ENCODE measurements at regions not wholly inside any gene's neighbourhood (a gene's known extent, or its start where the extent isn't known, plus 50 kb on each side); places are given as distances from the start of the nearest gene placed in this dataset.

DNA sequence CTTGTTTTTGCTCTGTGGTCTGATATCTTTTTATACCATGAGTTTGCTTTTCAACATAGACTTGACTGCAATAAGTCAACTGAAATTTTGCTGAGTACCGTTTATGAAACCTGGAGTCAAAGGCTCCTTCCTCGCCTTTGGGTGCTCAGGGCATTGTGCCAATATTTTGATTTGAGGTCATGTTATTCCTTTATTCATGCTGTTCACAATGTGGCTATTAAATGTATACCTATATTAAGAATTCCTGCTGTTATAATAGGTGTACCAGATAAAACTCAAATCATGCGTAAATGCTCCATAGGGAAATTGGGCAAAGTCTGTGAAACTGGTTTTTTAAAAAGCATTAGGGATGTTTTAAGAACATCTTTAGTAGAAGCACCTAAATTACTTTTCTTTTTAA, 334.0 kb upstream of the NUDT12 start:
- DNase-seq (ENCODE audit: low spot score): no peak
- TF ChIP-seq, protein P1, sequence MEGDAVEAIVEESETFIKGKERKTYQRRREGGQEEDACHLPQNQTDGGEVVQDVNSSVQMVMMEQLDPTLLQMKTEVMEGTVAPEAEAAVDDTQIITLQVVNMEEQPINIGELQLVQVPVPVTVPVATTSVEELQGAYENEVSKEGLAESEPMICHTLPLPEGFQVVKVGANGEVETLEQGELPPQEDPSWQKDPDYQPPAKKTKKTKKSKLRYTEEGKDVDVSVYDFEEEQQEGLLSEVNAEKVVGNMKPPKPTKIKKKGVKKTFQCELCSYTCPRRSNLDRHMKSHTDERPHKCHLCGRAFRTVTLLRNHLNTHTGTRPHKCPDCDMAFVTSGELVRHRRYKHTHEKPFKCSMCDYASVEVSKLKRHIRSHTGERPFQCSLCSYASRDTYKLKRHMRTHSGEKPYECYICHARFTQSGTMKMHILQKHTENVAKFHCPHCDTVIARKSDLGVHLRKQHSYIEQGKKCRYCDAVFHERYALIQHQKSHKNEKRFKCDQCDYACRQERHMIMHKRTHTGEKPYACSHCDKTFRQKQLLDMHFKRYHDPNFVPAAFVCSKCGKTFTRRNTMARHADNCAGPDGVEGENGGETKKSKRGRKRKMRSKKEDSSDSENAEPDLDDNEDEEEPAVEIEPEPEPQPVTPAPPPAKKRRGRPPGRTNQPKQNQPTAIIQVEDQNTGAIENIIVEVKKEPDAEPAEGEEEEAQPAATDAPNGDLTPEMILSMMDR (IDR thresholded peaks at IDR 0.05; ENCODE audit: extremely low read depth, missing control alignments): no peak

GRCh38 chr5:103895738-103896137, 333.1 kb upstream of the NUDT12 start:
- TF ChIP-seq, protein P1 (IDR thresholded peaks at IDR 0.05; ENCODE audit: extremely low read depth, missing control alignments): no peak
- DNase-seq (ENCODE audit: low spot score): no peak

GRCh38 chr5:103894882-103895281, 332.3 kb upstream of the NUDT12 start:
- no peak for DNase-seq (ENCODE audit: low spot score)
- TF ChIP-seq, protein P1 (IDR thresholded peaks at IDR 0.05; ENCODE audit: extremely low read depth, missing control alignments): no peak

DNA sequence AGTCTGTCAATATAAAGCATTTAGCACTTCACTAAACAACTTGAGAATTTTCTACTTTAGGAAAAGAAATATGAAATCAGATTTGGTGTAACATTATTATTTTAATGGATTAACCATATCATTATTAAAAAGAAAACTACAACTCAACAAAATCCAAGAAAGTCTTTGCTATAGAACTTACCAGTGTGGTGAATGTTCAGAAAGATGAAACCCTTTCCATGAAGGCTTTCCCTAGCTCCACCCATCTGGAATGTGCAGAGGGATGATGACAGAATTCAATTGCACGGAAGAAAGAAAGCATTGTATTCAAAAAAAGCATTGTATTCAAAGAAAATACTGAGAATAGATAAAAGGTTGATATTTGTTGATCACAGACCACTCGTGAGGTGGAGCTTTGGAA, 328.6 kb upstream of the NUDT12 start:
- TF ChIP-seq, protein P1 (IDR thresholded peaks at IDR 0.05; ENCODE audit: extremely low read depth, missing control alignments): no peak

GRCh38 chr5:103890313-103890712, 327.7 kb upstream of the NUDT12 start:
- DNase-seq (ENCODE audit: low spot score): no peak
- TF ChIP-seq, protein P1 (IDR thresholded peaks at IDR 0.05; ENCODE audit: extremely low read depth, missing control alignments): no peak

More for the DNA sequence above, 328.6 kb upstream of the NUDT12 start:
- DNase-seq (ENCODE audit: low spot score): no peak

DNA sequence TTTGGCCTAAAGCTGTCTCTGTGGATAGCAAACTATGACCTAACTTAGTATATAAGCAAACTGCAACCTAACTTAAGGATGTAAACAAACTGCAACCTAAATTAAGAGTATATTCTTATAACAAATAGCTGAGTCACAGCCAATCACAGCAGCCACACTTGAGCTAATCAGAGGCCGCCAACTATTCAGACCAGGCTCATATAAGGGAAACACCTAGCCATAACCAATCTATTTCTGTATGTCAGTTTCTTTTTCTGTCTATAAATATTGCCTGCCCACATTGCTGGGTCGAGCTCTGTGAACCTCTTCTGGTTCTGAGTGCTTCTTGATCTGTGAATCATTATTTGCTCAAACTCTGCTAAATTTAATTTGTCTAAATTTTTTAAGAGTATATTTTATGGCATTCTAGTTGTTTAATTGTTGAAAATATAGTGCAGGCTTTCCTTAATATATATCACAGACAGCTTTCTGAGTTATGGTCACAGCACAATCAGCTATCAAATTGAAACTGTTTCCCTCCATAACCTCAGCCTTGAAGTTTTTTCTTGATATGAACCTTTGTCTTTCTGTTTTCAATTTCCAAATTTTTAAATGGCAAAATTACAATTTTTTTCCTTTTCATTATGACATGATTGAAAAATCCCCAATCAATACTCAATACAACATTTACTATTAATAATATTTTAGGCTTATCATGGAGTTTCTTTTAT, 327.1 kb upstream of the NUDT12 start:
- DNase-seq (ENCODE audit: low spot score): peak; percentile 11
- TF ChIP-seq, protein P1 (IDR thresholded peaks at IDR 0.05; ENCODE audit: extremely low read depth, missing control alignments): no peak

DNA sequence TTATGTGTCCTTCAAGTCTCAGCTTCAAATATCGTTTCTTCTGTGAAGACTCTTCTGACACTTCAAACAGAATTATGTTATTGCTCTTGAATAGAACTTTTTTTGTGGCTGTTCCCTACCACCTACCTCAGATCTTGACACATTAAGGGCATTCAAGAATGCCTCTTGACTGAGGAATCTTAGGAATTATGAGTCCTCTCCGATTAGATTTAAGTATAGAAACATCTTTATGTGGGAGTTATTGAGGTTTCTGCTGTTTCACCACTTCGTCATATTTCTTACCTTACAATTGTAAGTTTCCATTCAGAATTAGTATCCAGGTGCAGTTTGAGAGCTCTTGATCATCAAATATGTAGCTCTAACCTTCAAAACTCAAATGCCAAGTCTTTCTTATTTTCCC, 324.2 kb upstream of the NUDT12 start:
- DNase-seq (ENCODE audit: low spot score): no peak
- TF ChIP-seq, protein P1 (IDR thresholded peaks at IDR 0.05; ENCODE audit: extremely low read depth, missing control alignments): no peak
